H4 (cell line): ENCODE measurements at regions not wholly inside any gene's neighbourhood (a gene's known extent, or its start where the extent isn't known, plus 50 kb on each side); places are given as distances from the start of the nearest gene placed in this dataset.
"Not testable (repeated sequence)": the region's sequence is repeated elsewhere in the genome, so short reads cannot be mapped to it uniquely, and the experiment has no call there.

ENCODE experiments used
- DNase-seq: peaks from one replicate; pipeline ENCODE4 v3.0.0-alpha.2; 2015; ENCODE audit warnings: low spot score

GRCh38 chr16:31745098-31745497 is 128.5 kb upstream of the ZNF267 start:
- DNase-seq = not testable (repeated sequence)

DNA sequence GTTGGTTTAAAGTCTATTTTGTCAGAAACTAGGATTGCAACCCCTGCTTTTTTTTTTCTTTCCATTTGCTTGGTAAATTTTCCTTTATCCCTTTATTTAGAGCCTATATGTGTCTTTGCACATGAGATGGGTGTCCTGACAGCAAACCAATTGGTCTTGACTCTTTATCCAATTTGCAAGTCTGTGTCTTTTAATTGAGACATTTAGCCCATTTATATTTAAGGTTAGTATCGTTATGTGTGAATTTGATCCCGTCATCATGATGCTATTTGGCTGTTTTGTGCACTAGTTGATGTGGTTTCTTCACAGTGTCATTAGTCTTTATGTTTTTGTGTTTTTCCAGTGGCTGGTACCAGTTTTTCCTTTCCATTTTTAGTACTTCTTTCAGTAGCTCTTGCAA is 127.7 kb upstream of the ZNF267 start:
- DNase-seq = no peak

- no peak for DNase-seq
Measured at GRCh38 chr16:31754998-31755615, 118.5 kb upstream of the ZNF267 start.

DNA sequence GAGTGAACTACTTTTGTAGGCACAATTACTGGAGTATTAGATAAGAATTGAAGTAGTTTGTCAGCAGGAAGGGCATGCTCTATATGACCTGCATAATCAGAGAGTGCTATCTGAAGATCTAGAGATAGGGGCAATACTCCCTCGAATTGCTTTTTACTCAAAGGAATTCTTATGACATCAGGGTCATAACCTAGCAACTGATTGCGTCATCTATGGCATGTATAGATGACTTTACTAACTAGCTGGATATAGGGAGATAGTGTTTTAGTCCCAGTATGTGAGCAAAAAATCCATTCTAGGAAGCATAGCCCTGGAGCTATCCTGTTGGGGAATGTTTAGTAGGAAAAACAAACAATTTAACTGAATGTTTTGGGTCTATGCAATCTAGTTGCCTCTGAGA is 109.5 kb upstream of the ZNF267 start:
- no peak for DNase-seq

GRCh38 chr16:31767267-31767666 is 106.3 kb upstream of the ZNF267 start:
- no peak for DNase-seq

DNA sequence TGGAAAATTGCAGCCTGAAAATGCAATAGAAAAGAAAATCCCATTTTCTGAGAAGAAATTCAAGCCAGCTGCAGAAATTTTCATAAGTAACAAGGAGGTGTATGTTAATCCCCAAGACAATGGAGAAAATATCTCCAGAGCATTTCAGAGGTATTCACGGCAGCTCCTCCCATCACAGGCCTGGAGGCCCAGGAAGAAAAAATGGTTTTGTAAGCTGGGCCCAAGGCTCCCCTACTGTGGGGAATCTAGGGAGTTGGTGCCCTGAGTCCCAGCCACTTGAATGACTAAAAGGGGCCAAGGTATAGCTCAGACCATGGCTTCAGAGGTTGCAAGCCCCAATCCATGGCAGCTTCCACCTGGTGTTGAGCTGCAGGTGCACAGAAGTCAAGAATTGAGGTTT is 93.3 kb upstream of the ZNF267 start:
- DNase-seq = no peak

DNA sequence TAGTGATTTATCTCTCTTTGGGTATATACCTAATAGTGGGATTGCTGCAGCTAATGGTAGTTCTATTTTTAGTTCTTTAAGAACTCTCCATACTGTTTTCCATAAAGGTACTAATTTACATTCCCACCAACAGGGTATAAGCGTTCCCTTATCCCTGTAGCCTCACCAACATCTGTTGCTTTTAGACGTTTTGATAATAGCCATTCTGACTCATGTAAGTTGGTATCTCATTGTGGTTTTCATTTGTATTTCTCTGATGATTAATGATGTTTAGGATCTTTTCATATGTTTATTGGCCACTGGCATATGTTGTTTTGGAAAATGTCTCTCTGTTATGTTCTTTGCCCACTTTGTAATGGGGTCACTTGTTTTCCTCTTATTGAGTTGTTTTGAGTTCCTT is 88.5 kb upstream of the ZNF267 start:
- DNase-seq = no peak

DNA sequence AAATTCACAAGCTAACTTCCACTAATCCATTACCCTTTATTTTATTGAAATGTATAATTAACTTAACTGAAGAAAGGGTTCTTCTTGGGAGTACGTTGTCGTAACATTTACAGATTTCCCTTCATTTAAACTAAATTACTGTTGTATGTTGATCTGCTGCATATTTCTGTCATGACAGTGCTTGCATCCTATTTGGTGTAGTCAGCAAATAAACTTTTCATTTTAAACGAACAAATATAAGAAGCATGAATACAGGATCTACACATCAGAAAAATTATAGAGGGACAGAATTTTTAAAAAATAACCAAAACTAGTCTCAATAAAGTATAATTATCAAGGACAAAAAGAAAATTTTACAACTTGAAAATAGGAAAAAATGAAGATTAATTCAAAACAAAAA is 66.5 kb upstream of the ZNF267 start:
- no peak for DNase-seq

- no peak for DNase-seq
Measured at GRCh38 chr16:31810863-31811262, 62.7 kb upstream of the ZNF267 start.

DNA sequence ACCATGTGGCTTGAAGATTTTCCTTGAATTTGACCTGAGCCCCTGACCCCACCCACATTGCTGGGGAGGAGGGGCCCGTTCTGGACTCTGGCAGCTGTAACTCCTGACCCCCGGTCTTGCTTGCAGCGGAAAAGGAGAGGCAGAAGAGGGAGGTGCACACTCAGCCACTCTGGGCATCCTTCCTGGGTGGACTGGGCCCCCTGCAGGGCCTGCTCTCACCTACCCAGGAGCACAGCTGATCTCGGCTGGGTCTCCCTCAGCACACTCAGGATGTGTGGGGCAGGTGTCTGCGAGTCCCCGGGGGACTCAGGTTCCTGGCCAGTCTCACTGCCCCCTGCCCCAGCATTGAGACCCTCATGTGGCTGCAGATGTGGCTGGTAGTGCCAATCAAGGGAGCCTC is 57.5 kb upstream of the ZNF267 start:
- DNase-seq = not testable (repeated sequence)

DNA sequence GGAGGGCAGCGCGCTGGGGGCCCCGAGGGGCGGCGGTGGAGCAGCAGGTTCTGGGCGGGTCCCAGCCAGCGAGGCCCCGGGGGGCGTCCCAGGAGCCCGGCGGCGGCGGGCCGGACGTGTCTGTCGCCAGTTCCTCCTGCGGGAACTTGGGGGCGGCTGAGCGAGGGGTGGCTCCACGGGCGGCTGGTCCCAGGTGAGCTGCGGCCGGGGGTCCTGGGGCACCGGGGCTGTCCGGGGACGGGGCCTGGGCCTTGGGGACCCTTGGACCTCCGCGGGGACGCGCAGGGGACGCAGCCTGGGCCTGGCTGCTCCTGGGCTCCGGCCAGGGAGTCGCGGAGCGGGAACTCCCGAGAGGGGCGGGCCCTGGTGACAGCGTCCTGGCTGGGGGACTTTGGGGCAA is 54.2 kb upstream of the ZNF267 start:
- DNase-seq = no peak

GRCh38 chr16:31819948-31820347 is 53.7 kb upstream of the ZNF267 start:
- no peak for DNase-seq
